ENCODE measurements at regions not wholly inside any gene's neighbourhood (a gene's known extent, or its start where the extent isn't known, plus 50 kb on each side); places are given as distances from the start of the nearest gene placed in this dataset.

DNA sequence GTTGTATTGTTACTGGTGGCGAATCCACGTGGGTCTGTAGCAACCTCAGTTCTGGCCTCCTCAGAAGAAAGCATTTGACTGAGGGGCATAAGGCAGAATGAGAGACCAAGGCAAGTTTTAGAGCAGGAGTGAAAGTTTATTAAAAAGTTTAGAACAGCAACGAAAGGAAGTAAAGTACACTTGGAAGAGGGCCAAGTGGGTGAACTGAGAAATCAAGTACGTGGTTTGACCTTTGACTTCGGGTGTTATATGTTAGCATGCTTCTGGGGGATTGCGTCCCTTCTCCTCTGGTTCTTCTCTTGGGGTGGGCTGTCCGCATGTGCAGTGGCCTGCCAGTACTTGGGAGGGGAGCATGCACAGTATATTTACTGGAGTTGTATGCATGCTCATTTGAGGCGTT, 232.7 kb upstream of the GATB start:
- H3K9me3 Mint-ChIP-seq (ENCODE audit: insufficient read depth): no peaks in the 10 kb centered on the region
- Histone ChIP-seq H3K79me2 (ENCODE audit: control insufficient read depth, insufficient read depth, low read length) (no peaks in the 10 kb centered on the region), H3K9ac (ENCODE audit: low read length) (no peak overlapping the region), H2AFZ (ENCODE audit: insufficient read depth, low read depth, low read length, poor library complexity, severe bottlenecking) (no peak overlapping the region), H3K4me2 (replicated peaks; ENCODE audit: low read depth, low read length, poor library complexity, severe bottlenecking) (no peak overlapping the region), H3K4me1 (ENCODE audit: control insufficient read depth in 2 of 2, insufficient read depth in 2 of 2, low read length in 2 of 2) (no peaks in the 10 kb centered on the region), H3K4me3 (ENCODE audit: control extremely low read depth in 1 of 5, extremely low read depth in 1 of 5, insufficient read depth in 1 of 5, low read depth in 2 of 5, low read length in 4 of 5) (no peak overlapping the region), H4K20me1 (ENCODE audit: control insufficient read depth, insufficient read depth, low read length, poor library complexity, severe bottlenecking) (no peaks in the 10 kb centered on the region), H3K27me3 (replicated peaks in 1 of 4; ENCODE audit: control extremely low read depth in 1 of 4, control insufficient read depth in 3 of 4, insufficient read depth in 4 of 4, low read length in 3 of 4) (no peaks in the 10 kb centered on the region), H3K36me3 (replicated peaks in 1 of 2; ENCODE audit: control extremely low read depth in 1 of 2, control insufficient read depth in 1 of 2, extremely low read depth in 1 of 2, insufficient read depth in 2 of 2, low read length in 1 of 2) (no peaks in the 10 kb centered on the region), H3K9me3 (ENCODE audit: control extremely low read depth in 1 of 3, control insufficient read depth in 2 of 3, insufficient read depth in 1 of 3, low read length in 2 of 3) (no peaks in the 10 kb centered on the region), H3K27ac (ENCODE audit: low read length in 2 of 2) (no peak overlapping the region)
- H3K27me3 Mint-ChIP-seq: no peaks in the 10 kb centered on the region
- DNase-seq (no peak), ATAC-seq (ENCODE audit: low read depth) (no peak)
- H3K4me1 Mint-ChIP-seq: no peaks in the 10 kb centered on the region
- ChIA-PET POLR2A (no interaction called here), CTCF (no interaction called here)
- TF ChIP-seq EZH2 (IDR thresholded peaks at IDR 0.05; ENCODE audit: borderline replicate concordance, insufficient read depth, low read depth, low read length, poor library complexity, severe bottlenecking) (no peak), CTCF (IDR thresholded peaks at IDR 0.05) (no peak)
- WGBS (ENCODE audit: insufficient coverage): 82% methylated on average over 6 of the region's 8 CpGs
- H3K4me3 Mint-ChIP-seq: no peak overlapping the region
- intact Hi-C loops (cut with micrococcal nuclease): no loop called here
- no peak overlapping the region for H3K27ac Mint-ChIP-seq

DNA sequence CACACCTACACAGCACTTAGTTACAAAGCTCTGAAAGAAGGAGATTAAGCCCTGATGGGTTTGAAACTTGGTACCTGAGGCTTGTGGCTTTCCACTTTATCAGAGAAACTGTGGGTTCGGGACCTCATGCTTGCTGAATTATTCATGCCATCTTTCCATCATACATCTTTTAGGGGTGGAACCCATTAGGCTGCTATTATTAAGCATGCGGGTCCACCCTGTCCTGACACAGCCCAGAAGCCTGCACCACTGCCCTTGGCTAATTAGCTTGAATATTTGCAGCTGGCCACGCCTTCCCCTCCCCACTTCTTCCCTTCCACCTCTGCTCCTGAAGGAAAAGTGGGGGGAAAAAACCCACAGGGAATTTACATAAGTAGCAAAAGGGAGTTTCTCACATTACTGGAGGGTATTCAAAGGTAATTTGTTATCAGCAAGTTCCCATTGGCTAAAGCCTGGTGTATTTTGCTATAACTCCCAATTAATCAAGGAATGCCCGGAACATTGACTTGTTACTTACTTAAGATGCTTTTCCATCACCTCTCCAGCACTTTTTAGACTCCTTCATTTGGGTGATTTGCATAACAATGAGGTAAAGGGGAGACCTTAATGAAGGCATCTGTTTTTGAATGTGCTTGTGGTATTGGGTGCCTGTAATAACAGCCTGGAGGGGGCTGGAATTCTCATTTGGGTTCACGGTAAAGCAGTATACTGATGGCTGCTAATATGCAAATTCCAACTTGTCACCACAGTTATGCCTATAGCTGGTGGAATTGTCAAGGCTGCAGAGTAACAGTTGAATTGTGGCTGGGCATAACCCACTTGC, 231.7 kb upstream of the GATB start:
- Histone ChIP-seq H4K20me1 (ENCODE audit: control insufficient read depth, insufficient read depth, low read length, poor library complexity, severe bottlenecking) (no peaks in the 10 kb centered on the region), H3K27ac (ENCODE audit: low read length in 2 of 2) (no peak overlapping the region), H3K4me1 (ENCODE audit: control insufficient read depth in 2 of 2, insufficient read depth in 2 of 2, low read length in 2 of 2) (no peaks in the 10 kb centered on the region), H3K79me2 (ENCODE audit: control insufficient read depth, insufficient read depth, low read length) (no peaks in the 10 kb centered on the region), H3K9ac (ENCODE audit: low read length) (no peak overlapping the region), H3K4me3 (ENCODE audit: control extremely low read depth in 1 of 5, extremely low read depth in 1 of 5, insufficient read depth in 1 of 5, low read depth in 2 of 5, low read length in 4 of 5) (no peak overlapping the region), H3K4me2 (replicated peaks; ENCODE audit: low read depth, low read length, poor library complexity, severe bottlenecking) (no peak overlapping the region), H3K9me3 (ENCODE audit: control extremely low read depth in 1 of 3, control insufficient read depth in 2 of 3, insufficient read depth in 1 of 3, low read length in 2 of 3) (no peaks in the 10 kb centered on the region), H2AFZ (ENCODE audit: insufficient read depth, low read depth, low read length, poor library complexity, severe bottlenecking) (no peak overlapping the region), H3K27me3 (replicated peaks in 1 of 4; ENCODE audit: control extremely low read depth in 1 of 4, control insufficient read depth in 3 of 4, insufficient read depth in 4 of 4, low read length in 3 of 4) (no peaks in the 10 kb centered on the region), H3K36me3 (replicated peaks in 1 of 2; ENCODE audit: control extremely low read depth in 1 of 2, control insufficient read depth in 1 of 2, extremely low read depth in 1 of 2, insufficient read depth in 2 of 2, low read length in 1 of 2) (no peaks in the 10 kb centered on the region)
- ATAC-seq (ENCODE audit: low read depth): no peak
- WGBS (ENCODE audit: insufficient coverage): no CpG with 5 or more reads among the region's 5 CpGs
- DNase-seq: no peak
- Mint-ChIP-seq H3K4me3 (no peak overlapping the region), H3K27me3 (no peaks in the 10 kb centered on the region), H3K27ac (no peak overlapping the region), H3K4me1 (no peaks in the 10 kb centered on the region), H3K9me3 (ENCODE audit: insufficient read depth) (no peaks in the 10 kb centered on the region)
- ChIA-PET CTCF (no interaction called here), POLR2A (no interaction called here)
- intact Hi-C loops (cut with micrococcal nuclease): no loop called here
- TF ChIP-seq CTCF (IDR thresholded peaks at IDR 0.05) (no peak), EZH2 (IDR thresholded peaks at IDR 0.05; ENCODE audit: borderline replicate concordance, insufficient read depth, low read depth, low read length, poor library complexity, severe bottlenecking) (no peak)

Data from B cell (primary cell).